AG08396 (cell line): ENCODE measurements at regions not wholly inside any gene's neighbourhood (a gene's known extent, or its start where the extent isn't known, plus 50 kb on each side); places are given as distances from the start of the nearest gene placed in this dataset.

Experiments
- DNase-seq: peaks from one replicate; pipeline ENCODE4 v3.0.0; 2012; ENCODE audit warnings: low spot score, mixed read lengths

DNA sequence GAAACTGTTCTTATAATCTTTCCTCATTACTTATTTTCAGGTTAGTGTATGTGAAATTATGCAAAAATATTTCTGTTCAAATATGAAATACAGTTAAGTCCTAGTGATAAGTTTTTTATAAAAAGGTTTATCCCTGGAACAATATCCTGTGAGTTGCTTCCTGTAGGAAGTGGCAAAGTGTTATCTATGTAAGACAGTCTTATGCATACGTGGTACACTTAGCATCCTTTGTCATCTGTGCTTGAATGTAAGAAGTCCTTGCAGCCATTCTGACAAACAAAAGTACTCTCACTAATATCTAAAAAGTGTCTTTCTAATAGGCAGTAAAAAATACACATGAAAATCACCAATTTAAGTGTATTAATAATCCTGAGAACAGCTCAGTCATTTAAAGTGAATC lies 372.5 kb upstream of the BCHE start:
- no peak for DNase-seq

DNA sequence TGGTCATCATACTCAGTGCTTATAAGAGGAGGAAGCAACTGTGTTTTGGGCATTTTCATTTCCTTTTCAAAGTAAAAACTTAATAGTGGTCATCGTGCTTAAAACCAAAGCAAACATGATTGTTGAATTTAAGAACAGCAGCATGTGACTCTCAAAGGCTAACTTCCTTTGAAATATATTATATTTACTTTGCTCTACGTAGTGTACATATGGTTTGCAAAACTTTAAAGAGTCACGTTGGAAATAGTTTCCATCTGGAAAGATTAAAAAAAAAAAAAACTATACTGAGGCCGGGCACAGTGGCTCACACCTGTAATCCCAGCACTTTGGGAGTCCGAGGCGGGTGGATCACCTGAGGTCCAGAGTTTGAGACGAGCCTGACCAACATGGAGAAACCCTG lies 367.9 kb upstream of the BCHE start:
- DNase-seq = no peak

DNA sequence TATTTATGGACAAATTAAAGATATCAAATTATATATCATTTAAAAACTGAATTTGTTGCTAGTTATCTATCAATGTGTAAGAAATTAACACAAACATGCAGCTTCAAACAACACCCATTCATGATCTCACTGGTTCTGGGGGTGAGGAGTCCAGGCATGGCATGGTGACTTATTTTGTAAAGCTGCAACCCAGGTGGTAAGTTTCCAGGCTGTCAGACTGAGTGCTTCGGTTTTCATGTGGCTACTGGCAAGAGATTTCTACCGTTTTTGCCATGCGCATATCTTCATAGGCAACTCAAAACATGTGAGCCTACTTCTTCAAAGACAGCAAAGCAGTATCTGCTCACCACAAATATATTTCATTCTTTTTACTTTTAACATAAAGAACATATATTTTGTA lies 364.3 kb upstream of the BCHE start:
- DNase-seq = no peak

DNA sequence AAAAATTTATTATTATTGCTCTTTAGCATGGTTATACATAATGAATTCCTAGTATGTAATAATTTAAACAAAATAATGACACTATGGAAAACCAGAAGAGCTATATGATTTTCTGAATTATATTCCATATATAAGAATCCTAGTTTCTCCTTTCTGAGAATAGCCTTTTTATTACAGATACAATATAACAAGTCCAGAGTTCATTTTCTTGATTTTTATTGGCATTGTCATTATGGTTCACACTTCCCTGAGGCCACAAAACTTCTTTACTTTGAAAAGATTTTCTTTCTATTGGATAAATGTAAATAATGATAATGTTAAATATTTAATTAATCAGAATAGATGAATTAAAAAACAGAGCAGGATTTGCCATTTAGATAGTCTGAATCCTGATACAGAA lies 362.3 kb upstream of the BCHE start:
- DNase-seq = no peak

DNA sequence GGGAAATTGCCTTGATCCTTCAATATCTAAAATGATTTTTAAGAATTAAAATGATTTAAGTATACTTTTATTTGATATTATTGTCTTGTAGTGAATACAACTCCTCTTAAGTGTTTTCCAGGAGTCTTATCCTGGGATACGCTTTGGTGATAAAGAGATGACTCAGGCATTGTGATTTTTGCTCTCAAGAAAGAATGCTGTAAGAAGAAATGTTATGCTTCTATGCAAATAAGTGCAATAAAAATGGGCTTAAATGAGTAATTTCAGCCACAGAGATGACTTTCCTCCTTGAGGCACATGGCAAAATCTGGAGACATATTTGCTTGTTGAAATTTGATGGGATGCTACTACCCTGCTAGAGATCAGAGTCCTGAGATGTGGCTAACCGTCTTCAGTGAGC lies 358.6 kb upstream of the BCHE start:
- DNase-seq = no peak

DNA sequence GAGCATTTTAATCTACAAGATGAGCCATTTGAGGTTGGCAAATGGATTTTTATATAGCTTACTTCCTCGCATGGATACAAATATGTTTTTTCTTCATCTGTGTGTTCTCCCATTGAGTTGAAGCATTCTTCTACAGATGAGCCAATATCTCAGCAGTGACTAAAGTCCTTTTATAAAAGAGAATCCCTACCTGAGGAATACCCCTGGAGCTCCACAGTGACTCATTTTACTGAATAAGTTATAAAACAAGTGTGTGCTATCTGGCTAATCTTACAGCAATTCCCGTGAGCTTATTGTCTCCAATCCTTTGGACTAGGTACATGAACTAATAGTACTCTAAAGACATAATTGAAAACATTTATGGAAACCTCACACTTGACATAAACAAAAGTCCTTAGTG lies 354.2 kb upstream of the BCHE start:
- DNase-seq = no peak

DNA sequence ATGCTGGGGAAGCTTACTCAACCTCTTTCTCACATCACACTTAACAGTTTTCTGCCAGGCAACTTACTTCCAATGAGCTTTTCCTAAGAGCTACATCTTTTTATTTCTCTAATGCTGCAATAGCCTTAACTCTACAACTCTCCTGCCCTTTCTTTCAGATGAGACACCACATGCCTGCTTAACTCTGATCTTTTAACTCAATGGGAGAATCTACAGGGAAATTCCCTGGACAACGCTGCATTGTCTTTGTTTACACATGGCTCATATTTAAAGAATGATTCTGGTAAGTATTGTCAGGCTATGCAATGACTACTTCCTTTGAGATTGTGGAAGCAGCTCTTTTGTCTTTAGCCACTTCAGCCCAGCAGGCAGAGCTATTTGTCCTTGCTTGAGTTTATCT lies 353.1 kb upstream of the BCHE start:
- peak; percentile 2 for DNase-seq

DNA sequence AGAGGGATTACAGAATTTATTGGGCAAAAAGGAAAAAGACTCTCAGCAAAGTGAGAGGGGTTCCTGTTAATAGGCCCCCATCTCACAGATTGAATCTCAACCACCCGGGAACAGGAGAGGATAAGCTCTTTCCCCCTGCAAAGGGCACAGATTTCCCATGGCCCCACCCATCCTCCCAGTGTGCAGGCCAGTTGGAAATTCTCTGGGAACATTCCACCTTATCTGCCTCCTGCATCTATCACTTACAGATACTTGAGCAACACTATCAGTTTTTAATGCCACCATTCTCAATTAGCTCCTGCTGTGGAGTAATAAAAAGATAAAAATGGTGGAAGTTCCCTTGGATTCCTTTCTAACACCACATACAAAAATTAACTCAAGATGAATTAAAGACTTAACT lies 350.0 kb upstream of the BCHE start:
- DNase-seq = no peak

DNA sequence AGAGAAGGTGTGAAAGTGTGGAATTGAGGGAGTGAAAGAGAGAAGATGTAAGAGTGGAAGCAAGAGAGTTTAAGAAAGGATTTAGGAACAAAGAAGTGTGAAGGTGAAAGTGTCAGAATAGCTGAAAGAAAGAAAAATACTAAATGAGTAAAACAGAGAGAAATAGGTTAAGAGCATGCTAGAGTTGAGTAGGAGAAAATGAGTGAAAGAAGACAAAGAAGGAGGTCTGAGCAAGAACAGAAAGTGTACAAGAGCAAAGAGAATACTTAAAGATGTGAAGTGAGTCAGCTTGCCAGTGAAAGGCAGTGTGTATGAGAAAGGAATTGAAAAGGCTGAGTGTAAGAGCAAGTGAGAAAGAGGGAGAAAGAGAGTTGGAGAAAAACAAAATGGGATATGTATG lies 348.8 kb upstream of the BCHE start:
- DNase-seq = no peak

DNA sequence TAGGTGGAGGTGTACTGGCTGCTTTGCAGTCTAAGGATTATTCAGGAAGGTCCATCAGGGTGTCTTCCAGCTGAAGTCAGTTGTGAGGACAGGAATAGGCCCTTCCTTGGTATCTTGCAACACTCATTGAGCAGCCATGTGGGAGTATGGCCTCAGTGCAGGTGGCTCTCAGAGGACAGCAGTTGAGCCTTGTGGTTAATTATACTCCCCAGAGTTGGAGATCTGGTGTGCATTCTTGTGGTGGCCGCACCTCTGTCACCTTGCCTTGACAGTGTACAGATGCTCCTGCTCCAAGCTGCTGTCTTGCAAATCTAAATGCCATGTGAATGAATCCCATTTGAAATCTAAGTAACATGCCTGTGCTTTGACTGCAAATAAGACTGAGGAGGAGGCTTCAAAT lies 339.9 kb upstream of the BCHE start:
- no peak for DNase-seq

DNA sequence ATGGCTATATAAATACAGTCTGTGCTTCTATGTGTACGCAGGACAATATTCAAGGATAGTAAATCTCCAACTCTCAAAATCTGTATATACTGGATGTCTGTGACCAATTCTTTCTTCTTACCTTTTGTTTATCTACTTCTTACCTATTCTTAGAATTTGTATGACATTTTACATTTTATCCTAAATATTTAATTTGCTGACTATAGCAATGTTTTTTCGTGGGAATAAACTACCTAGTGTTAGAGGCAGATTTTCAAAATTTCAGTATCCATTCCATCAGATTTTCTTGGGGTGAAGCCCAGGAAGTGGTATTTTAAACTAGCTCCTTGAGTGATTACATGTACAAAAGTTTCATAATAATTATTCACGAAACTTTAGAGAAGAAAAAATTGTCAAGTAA lies 334.5 kb upstream of the BCHE start:
- no peak for DNase-seq

DNA sequence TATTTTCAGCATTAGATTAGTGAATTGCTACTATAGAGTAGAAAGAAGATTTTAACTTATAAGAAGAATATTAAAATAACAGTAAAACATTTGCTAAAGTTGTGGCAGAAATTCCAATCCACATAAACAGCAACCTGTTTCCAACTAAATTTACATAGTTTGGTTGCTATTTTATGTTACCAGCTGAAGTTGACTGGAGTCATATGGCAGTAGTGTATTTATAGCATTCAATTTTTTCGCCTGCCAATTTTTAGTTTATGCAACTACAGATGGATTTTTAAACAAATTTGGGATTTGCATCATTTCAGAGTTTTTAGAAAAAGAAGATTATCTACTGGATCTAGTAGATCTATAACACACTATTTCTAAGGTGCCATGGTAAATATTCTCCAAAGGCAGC lies 332.5 kb upstream of the BCHE start:
- no peak for DNase-seq

DNA sequence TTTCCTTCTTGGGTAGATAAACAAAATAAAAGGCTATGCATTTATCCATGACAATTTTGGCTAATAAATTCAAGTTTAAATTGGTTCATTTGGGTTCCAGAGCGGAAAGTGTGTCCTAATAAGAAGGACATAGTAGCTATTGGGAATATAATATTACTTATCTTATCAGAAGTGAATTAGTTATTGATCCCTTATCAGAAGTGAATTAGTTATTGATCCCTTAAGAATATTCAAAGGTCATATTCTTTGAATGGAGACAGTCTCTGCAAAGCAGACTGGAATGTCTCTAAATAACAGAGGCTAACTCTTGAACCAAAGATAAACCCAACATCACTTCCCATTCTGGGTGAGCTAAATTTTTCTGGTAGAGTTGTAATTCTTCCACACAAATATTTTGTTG lies 290.7 kb upstream of the BCHE start:
- no peak for DNase-seq

DNA sequence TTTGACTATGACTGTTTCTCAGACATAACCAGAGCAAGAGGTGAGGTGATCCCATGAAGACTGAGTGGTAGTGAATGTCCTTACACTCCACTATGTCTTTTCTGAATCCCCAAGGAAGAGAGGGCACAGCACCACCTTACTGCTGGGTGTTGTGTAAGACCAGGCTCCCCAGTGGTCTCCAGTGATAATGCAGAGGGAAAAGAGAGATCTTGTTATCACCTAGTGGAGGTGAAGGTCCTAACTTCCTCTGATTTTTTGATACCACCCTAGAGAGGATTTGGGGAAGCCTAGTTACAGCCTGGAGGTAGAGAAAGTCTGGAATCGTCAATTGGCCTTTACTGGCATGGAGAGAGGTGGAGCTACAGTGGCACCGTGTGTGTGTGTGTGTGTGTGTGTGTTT lies 288.0 kb upstream of the BCHE start:
- DNase-seq = no peak

DNA sequence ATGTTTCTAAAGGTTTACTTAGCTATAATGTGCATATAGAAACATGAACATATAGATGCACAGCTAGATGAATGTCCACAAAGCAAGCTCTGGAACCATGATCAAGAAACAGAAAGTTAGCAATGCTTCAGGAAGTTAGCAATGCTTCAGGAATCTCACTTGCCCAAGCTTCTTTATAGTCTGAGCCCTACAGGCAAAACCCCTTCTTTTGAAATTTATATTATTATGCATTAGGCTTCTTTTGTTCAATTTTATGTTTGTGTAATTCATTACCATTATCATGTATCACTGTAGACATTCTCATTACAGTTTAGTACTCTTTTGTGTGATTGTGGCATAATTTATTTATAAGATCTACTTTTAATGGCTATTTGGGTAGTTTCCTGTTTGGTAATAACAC lies 286.4 kb upstream of the BCHE start:
- no peak for DNase-seq

DNA sequence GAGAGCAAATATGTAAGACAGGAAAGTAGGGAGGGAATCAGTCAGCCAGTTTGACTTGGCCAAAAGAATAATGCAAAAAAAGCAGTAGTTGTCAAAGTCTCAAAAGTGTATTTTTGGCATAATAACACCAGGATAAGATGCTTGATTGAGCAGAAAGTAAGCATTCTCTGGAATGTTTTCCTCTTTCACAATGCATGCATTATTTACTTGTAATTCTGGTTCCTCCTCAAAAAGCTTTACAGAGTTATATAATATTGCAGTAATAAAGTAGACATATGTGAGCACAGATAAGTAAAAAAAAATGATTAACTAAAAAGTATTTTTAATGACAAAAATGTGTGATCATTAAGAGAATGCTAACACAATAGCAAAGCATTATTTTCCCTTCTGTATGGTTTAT lies 285.9 kb upstream of the BCHE start:
- no peak for DNase-seq

DNA sequence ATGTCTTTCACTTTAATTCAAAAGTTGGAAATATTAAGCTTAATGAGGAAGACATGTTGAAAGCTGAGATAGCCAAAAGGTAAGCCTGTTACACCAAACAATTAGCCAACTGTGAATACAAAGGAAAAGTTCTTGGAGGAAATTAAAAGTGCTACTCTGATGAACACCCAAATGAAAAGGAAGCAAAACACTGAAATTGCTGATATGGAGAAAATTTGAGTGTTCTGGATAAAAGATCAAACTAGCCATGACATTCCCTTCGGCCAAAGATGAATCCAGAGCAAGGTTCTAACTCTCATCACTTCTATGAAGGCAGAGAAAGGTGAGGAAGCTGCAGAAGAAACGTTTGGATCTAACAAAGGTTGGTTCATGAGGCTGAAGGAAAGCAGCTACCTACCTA lies 280.8 kb upstream of the BCHE start:
- no peak for DNase-seq

DNA sequence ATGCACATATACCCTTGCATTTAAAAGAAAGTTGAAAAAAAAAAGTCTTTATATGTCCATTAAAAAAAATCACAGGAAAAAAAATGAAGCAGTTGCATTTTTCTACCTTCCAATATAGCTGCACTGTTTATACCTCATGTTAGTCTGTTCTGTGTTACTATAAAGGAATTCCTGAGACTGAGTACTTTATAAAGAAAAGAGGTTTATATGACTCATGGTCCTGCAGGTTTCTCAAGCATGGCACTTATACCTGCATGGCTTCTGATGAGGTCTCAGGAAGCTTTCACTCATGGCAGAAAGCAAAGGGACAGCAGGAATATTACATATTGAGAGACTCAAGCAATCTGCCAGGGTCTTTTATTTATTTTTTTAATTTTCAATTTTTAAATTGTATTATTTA lies 277.2 kb upstream of the BCHE start:
- DNase-seq = no peak

DNA sequence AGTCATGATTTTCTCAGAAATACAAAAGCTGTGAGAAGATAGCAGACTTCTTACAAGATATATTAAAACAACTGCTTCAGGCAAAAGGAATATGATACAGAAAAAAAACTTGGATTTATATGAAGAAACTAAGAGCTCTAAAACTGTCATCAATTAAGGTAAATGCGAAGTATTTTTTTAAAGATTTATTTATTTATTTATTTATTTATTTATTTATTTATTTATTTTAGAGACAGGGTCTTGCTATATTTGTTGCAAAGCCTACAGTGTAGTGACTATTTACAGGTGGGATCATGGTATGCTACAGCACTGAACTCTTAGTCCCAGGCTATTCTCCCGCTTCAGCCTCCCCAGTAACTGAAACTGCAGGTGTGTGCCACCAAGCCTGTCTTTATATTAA lies 274.3 kb upstream of the BCHE start:
- no peak for DNase-seq

DNA sequence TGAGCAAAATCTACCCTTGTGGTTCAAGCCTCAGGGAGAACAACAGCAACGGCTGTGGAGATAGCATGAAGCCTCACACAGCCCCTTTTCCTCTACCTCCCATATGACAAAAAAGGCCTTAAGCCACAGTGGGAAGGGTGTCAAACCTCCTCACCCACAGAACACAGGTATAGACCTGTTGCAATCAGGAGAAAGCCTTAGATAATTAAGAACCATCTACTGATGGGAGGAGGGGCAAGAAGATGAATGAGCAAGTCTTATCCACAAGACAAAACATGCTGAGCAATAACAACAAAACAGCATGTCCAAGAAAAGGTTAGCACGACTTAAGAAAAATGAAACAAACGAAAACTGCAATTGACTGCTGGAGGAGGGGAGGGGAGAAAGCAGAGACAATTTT lies 272.9 kb upstream of the BCHE start:
- no peak for DNase-seq

DNA sequence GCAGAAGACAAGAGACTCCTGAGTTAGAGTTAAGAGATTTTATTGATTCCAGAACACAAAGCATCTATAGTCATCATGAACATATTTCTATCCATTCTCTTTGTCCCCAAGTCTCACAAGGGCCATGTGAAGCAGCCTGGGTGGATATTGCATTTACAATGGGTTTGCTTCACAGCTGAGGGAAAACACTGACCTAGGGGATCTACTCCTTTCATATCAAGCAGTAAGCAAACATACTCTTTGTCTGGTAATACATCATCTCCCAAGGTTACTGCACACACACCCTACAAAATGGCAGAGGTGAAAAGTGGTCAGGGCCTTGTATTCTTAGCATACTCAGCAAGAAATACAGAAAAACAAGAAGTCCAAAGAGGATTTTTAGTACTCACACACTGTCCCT lies 267.7 kb upstream of the BCHE start:
- DNase-seq = no peak

DNA sequence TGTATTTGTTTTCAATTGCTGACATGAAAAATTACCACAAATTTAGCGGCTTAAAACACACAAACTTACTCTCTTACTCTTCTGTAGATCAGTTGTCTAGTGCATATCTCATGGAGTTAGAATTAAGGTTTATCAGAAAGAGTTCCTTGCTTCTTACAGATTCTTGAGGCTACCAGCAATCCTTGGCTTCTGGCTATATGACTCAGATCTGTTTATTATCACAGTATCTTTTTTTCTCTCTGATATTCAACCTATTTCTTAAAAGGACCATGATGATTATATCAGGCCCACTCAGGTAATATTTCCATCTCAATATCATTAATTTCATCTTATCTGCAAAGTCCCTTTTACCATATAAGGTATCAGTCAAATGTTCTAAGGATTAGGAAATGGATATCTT lies 263.5 kb upstream of the BCHE start:
- DNase-seq = no peak

DNA sequence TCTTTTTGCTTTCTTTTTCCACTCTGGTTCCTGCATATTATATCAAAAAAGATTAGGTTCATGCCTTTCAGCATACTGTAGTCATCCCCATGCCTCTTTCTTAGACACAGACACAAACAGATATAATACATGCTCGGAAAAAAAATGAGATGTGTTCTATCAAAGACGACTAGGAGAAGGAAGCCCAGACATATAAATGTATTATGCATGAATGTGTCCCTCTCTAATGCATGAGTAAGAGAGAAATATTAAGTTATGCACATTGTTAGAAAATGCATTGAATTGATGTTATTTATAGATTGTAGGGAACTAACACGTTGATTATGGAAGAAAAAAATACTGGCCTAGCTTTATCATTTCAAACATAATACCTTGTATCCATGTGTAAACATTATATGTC lies 252.4 kb upstream of the BCHE start:
- DNase-seq = no peak

DNA sequence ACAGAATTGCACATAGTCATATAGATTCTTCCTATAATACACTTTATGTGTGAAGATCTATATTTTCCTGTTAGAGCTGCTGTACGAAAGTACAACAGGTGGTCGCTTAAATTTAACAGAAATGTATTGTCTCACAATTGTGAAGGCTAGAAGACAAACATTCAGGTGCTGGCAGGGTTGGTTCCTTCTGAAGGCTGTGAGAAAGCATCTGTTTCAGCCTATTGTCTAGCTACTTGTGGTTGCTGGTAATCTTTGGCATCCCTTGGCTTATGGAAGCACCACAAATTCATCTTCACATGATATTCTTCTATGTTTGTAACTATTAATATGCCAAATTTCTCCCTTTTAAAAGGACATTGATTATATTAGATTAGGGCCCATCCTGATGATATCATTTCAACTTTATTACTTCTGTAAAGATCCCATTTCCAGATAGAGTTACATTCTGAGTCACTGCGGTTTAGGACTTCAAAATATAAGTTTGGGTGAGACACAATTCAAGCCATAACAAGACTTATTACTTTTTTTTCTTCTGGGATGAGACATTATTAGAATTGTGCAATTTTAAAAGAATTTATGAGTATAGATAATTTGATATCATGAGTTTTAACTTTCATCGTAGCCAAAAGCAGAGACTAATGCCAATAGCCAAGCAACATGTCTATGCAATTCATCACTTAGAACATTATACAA lies 248.1 kb upstream of the BCHE start:
- DNase-seq = no peak

DNA sequence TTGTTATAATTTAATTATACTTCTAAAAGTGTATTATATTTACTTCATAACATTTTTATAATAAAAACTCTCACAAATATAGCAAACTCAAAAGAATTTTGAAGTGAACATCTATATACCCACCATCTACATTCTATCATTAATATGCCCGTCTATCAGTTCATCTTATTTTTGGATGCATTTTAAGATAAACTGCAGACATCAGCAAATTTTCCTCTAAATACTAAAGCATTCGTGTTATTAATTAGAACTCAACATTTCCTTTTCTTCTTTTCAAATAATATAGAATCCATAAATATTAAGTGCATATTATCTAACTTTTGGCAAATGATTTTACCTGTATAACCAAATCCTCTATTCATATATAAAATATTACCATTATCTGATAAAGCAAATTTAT lies 242.9 kb upstream of the BCHE start:
- no peak for DNase-seq
